ENCODE measurements at regions not wholly inside any gene's neighbourhood (a gene's known extent, or its start where the extent isn't known, plus 50 kb on each side); places are given as distances from the start of the nearest gene placed in this dataset.

DNA sequence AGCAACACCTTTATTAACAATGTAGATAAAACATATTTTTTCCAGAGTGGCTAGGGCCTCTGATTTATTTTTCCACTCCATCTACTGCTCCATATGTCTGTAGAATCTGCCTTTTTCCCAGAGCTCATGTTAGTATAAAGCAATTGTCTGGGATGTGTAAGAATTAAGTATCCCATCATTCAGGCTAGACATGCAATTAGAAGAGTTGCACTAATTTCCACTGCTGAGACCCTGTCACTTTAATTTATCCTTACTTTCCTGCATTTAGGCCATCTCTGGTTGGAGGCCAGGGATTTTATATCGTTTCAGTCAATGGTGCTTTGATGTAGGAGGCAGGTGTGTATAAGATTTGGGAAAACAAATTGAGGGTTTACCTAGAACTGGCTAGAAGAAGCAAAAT lies 286.1 kb upstream of the POU3F2 start:
- DNase-seq (ENCODE audit: low spot score): no peak

DNA sequence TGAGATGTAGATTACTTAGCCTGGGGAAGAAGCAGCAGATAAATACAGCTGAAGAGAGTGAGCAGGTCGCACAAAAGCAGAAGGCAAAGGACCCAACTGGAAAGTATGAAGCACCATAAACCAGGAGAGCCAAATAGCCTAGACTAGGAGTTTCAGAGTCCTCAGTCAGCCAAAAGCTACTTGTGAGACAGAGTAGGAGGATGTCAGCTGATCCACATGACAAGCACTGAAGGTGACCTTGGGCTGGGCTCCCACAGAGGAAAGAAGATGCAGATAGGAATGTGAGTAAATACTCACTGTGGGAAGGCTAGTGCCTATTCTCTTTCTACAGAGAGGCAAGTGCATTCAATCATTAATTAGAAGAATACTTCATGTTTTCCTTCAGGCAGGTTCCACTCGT lies 274.0 kb upstream of the POU3F2 start:
- DNase-seq (ENCODE audit: low spot score): no peak

DNA sequence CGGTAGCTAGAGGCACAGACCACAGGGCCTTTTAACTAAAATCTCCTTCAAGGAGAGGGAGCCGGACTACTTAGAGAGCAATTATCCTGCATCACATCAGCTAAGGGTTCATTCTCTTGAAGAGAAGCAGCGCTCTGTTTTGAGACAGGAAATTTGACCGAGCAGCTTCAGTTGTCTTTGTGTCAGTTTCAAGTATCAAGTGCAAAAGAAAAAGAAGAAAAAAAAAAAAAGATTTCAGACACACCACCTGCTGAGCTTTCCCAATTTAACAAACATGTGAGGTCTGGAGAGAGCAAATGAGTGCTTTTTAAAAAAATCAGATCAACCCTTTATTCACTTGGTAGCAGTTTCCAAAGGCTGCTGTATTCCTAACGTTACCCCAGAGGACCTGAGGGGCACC lies 273.5 kb upstream of the POU3F2 start:
- no peak for DNase-seq (ENCODE audit: low spot score)

DNA sequence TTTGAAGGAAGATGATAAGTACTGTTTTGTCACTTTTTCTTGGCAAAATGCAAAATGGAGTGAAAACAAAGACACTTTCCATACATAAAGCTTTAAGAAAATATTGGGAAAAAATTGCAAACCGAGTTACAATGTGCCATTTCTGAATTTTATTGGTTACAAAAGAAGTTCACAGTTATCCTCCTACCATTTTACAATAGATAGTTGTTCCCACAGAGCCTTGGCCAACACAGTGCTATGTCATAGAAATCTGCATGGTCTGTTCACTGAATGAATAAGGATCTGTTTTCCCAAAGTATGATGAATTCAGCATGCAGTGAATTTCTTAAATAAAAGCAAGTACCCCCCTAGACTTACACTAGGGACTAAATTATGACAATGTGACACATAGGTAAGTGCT lies 268.2 kb upstream of the POU3F2 start:
- no peak for DNase-seq (ENCODE audit: low spot score)

DNA sequence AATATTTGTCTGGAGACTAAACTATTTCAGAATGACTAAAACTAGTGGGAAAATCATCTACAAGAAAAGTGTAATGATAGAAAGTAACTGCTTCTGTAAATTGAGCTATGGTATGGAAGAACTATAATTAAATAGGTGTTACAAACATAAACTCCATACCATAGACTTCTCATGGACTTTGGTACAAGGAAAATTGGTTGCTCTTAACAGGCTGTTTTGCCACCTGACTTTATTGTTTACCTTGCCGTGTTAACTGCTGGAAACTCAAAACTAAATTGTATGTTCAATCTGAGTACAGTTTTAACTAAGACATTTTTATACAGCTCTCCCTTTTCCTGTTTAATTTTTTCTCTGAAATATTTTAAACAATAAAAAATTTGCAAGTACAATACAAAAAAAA lies 261.8 kb upstream of the POU3F2 start:
- no peak for DNase-seq (ENCODE audit: low spot score)

DNA sequence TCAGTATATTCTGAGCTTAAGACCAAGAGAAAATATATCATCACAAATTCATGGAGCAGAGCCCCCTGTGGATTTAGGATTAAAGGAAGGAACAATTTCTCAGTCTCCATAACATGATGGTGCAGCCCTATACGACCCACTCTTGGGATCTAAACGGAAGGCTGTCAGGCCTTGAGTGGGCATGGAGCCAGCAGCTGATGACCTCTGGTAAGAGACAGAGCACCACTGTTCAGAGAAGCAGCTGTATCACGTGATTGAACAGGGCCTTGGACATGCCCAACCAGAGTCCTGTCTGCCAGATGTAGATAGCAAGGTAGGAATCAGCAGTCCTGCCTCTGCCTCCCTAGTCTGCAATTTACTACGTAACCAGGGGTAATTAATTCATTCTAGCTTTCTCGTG lies 259.4 kb upstream of the POU3F2 start:
- no peak for DNase-seq (ENCODE audit: low spot score)

DNA sequence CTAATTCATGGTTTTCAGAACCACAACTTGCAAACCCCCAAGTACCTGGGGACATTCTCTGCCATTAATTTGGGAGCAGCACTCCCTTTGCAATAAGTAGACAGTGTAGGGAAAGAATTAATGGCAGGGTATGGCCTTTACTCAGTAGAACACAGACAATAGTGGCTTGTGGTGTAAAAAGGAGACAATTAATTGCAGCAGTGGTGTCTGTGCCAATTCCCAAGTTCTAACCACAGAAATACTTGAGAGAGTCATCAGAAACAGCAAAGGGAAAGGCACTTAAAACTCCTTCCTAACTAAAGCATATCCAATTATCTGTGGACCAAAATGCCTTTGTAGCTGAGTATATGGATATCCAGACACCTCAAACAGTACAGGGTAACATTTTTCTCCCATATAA lies 257.6 kb upstream of the POU3F2 start:
- DNase-seq (ENCODE audit: low spot score): no peak

DNA sequence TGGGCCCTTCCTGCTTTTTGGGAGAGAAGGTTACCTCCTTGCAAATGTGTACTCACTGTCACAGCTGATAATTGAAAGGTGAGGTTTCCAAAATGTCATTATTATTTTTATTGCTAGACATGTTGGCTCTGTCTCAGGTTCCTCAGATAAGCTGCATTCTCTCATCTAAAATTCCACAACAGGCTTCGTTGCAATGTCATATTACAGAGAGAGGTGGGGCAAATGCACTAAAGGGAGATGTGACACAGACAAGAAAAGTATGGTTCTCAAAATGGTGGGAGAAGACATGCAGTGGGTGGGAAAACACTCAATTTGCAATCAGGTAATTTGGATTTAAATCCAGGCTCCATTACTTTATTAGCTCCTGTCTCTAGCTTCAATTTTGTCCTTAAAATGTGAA lies 256.4 kb upstream of the POU3F2 start:
- no peak for DNase-seq (ENCODE audit: low spot score)

DNA sequence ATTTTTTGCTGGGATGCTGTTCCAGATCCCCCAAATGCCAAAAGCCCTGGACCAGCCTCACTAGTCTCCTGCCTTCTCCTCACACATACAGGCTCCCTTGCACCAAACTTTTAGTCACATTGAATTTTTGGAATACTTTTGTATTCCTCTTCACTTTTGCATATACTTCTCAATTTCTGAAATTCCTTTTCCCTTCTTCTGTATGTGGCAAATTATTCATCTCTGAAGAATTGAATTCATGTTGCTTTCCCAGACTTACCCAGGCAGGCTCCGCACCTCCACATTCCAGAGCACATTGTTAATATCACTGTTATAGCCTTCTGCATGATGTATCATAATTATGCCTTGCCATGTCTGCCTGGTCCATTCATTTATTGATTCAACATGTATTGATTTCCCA lies 255.3 kb upstream of the POU3F2 start:
- no peak for DNase-seq (ENCODE audit: low spot score)

DNA sequence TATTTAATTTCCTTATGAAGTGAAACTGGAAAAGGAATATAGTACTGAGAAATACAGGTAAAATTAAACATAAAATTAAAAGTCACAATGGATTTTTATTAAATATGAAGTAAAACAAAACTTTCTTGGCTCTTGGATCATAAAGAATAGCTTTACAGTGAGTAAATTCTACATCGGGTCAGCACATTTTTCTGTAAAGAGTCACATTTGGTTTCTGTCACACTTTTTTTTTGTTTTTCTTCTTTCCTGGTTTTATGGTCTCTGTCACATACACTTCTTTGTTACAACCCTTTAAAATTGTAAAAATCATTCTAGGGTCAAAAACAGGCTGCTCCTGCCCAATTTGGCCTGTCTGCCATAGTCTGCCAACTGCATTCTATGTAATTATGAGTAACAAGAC lies 254.4 kb upstream of the POU3F2 start:
- no peak for DNase-seq (ENCODE audit: low spot score)

DNA sequence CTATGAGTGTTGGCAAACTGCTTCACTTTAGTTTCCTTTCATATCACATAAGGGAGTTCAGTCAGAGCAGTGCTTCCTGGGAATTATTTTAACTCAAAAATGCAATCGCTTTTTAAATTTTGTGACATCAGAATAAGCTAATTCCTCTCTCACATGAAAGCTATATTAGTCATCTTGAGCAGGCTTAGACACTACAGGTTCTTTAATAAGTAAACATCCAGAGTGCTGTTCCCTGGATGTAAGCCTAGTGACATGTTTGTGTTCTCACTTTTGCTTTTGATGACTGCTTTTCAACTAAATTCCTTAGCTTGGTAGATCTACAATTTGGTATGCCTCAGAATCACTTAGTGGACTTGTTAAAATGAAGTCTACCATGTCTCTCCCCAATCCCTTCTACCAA lies 252.7 kb upstream of the POU3F2 start:
- no peak for DNase-seq (ENCODE audit: low spot score)

DNA sequence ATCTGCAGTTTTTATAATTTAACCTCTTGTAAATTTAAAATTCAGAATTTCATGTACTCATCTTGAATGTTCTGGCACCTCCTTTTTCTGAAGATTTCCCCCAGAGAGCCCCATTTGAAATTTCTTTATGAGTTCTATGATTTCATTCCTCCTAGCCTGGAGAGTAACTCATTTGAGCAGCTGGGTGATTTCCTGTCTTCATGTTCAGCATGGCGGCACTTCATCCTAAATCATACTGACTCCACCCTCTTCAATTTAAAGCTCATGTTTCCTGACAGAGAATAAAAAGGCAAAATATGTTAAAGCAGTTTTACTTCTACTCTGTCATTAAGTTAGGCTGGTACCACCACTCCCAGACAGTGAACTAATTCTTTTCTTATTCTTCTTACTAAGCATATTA lies 250.9 kb upstream of the POU3F2 start:
- no peak for DNase-seq (ENCODE audit: low spot score)

DNA sequence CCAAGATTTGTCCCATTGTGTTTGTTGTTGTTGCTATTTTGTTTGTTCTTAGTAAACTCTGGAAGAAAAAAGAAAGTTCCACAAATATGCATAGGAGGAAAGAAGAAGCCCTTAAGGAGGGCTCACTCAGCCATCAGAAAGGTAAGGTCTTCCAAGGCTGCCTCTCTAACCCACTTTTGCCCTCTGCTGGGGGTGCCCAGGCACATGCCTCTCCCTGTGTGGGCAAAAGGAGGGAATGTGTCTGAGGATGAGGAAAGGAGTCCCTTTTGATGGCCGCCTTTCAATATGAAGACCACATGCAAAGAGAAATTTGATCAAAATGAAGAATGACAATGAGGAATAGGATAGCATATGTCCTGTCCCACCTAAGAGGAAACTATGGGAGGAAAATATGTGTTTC lies 248.2 kb upstream of the POU3F2 start:
- DNase-seq (ENCODE audit: low spot score): no peak

DNA sequence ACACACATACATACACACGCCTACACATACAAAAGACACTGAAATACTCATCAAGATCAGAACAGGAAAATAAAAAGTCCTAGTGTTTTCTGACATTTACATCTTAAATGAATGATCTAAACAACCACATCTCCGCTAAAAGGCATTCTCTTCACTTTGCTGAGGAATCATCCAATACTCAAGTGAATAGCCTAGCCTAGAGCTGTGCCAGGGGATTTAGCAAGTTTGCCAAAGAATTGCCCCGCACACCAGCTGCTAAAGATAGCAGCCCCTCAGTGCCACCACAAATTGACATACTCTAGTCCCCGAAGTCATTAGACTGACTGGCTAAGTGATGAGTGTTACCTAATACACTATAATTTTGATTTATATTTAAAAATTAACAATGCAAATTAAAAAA lies 246.8 kb upstream of the POU3F2 start:
- no peak for DNase-seq (ENCODE audit: low spot score)

DNA sequence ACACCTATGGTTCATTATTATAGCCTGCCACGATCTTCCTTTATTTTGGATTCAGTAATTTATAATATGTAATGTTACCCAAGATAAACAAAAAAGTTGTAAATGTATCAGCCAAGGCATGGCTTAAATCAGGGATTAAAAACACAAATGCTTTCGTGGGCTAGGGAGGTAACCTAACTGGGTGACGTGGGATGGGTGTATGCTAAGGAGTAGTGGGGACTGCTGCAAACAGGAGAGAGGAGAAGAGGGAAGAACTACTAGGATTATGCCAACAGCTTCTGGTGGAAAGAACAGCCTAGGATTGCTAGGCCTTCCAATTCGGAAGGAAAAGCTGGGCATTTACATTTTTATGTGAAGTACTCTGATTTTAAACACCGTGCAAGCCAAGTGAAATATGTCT lies 244.8 kb upstream of the POU3F2 start:
- DNase-seq (ENCODE audit: low spot score): no peak

DNA sequence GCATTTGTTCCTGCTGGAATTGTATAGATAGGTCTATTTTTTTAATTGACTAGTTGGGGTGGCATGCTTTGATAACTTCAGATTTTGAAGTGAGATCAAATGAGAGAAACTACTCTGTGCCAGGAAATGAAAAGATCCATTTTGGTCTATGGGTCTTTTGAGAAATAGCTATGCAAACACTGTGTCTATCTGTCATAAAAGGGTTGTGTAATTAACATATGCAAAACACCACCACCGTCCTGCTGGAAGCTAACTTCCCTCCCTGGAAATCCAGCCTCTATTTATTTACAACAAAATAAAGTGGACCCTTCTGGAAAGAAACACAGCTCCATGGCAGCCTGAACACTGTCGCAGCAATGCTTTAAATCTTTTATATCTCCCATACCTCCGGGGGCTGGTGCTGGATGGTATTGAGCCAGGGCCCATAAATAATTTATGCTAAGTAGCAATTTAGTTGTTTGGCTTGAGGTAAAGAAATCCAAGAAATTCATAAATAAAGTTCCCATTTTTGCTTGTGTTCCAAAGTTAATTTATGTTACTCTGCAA lies 244.2 kb upstream of the POU3F2 start:
- no peak for DNase-seq (ENCODE audit: low spot score)

DNA sequence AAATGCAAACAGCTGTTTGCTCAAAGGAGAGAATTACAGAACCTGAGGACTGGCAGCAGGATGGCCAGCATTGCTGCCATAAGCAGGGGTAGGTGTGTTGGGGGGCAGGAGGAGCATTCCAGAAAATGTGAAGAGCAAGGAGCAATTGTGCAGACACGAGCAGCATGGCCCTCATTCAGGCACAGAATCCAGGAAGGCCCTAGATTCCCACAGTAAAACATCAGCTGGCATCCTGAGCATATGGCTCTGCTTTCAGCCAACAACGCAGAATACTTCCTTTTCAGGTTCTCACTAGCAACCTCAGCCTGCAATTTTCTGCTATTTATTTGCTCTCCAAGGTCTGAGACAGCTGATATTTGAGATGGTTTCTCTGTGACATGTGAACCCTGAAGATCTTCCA lies 243.4 kb upstream of the POU3F2 start:
- DNase-seq (ENCODE audit: low spot score): no peak

DNA sequence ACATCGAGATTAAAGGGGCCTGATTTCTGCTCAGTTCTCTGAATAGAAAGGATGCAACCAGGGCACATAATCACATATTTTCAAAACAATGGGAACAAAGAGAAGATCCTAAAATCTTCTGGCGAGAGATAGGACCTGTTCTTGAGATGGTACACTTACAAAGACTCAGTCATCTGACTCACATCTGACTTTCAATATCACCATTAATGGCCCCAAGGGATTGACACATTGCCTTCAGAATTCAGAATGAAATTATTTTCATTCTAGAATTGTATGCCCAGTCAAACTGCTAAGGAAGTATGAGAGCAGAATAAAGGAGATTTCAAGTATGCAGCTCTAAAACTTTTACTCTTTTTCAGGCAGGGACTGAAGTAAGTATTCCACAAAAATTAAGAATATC lies 240.7 kb upstream of the POU3F2 start:
- DNase-seq (ENCODE audit: low spot score): no peak

DNA sequence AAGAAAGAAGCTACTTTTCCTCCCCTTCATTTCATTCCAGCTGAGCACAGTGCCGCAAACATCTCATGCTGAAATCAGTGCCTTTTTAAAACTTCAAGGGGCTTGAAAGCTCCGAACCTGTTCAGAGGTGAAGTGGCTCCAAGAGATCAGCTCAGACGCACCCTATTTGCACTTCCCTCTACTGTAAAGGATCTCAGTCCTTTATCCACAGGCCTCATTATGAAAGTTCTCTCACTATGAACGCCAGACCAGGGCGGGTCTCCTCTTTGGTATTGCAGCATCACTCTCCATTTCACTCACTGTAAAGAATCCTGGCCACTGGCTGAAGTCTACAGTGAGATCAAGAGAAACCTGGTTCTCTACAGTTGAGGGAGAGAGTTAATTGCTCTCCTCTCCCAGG lies 232.7 kb upstream of the POU3F2 start:
- no peak for DNase-seq (ENCODE audit: low spot score)

DNA sequence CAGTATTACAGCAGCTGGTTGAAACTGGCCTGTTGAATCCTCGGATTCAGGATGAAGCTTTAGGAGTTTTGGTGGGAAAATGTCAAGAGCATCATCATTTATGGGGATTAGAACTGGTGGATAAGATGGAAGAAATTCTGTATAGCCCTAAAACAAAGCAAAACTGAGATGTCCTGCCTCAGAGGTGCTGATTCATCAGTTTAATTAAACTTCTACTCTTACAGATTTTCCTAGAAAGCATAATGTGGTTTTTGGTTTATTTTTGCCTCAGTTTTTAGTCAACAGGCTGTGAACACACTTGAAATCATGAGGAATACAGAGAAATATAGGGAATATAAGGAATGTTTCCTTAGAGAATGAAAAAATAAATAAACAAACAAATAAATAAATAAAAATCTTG lies 228.7 kb upstream of the POU3F2 start:
- no peak for DNase-seq (ENCODE audit: low spot score)

DNA sequence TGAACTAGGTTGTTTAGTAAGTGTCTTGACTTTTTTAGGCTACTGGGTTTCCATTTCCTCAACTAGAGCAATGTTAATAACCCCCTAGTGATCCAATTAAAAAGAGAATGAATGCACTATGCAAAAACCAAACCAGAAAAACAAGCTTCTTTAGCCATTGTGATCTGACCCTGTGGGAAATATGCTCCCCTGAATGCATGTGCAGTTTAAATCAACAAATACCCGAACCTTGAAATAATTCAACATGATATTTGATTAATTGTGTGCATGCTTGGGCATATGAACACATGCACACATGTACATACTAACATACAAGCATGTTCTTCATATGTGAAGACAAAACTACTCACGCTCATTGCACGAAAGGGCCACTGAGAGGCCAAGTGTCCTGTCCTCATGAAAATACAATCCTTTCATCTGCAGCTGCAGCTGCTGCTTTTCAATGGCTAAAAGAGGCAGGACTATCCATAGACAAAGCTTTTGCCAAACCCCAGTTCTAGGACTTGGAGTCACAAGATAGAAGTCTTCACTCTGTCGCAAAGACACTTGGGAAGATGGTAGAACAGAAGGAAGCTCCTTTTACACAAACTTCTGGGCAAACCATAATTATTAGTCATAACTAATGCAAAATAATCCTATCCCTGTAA lies 207.1 kb upstream of the POU3F2 start:
- DNase-seq (ENCODE audit: low spot score): no peak

DNA sequence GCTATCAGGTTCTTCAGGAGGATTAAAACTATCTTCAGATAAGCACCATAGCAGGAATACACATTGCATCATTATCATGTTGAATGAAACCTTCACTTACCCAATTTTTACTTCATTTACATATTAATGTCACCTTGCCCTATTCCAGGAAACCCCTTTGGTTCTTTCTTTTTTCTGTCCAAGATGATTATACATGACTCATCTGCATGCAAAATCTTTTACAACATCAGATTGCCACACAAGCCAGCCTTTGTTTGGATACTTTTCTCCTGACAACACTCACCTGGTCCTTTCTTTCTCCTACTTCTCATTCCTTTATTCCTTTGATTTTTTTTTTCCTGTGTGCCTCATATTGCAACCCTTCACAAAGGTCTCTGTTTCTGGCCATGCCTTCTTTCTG lies 200.5 kb upstream of the POU3F2 start:
- no peak for DNase-seq (ENCODE audit: low spot score)

DNA sequence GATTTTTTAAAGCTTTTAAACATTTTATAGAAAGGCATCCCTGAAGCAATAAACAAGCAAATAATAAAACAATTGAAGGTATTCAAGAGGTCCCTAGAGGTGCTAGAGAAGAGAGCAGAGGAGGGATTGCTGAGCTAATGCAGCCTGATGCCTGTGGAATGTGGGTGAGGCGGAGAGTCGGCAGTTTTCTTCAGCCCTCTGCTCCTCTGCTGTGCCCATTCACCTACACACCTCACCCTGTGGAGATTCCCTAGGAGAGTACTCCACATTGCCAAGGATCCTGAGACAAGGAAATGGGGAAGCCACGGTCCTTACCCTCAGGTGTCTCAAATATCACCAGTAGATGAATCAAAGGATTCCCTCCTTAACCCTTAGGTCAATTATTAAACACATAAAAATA lies 199.8 kb upstream of the POU3F2 start:
- no peak for DNase-seq (ENCODE audit: low spot score)

DNA sequence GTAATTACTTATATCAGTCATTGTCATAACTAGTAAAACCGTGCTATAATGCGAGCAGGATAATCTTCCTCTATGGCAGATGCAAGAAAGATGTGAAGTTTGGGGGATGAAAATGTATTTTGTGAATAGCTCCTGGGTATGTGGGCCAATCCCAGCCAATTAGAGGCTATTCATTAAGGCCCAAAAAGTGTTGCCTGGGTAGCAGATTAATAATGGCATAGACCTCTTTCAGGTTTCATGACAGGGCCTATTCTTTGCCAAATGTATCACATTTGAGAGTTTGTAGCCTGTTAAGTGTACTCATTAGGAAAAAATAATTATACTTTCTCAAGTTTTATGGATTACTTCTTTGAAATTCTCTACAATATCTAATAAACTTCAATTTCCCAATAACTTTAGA lies 199.2 kb upstream of the POU3F2 start:
- no peak for DNase-seq (ENCODE audit: low spot score)

DNA sequence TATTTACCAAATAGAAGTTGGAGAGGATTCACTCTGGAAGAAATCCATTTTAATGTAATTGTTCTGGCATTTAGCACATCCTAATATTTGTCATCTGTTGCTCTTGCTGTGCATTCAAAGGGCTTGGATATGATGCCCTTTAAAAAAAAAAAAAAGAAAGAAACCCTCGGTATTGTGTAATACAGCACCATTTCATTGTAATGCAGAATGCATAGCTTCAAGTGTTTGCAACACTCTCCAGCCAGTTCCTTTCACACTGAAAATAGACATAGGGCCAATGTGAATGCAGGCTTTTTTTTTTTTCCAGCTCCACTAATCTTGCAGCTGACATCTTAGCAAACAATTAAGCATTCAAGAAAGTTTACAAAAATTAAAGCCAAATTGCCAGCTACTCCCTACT lies 197.4 kb upstream of the POU3F2 start:
- DNase-seq (ENCODE audit: low spot score): no peak
